OCI-LY1 (cell line): ENCODE measurements at regions not wholly inside any gene's neighbourhood (a gene's known extent, or its start where the extent isn't known, plus 50 kb on each side); places are given as distances from the start of the nearest gene placed in this dataset.

ENCODE experiments used
- H2AFZ ChIP-seq: fragments of 200-600 bp; sonication (generic), shearing (Covaris generic); 2 replicates; pipeline ENCODE4 v1.6.0; 2014; ENCODE audit warnings: antibody characterized with exemption, mild to moderate bottlenecking, low read length
- H3F3A ChIP-seq: fragments of 200-600 bp; sonication (generic), shearing (Covaris generic); 2 replicates; pipeline ENCODE4 v1.6.0; 2014; ENCODE audit warnings: mild to moderate bottlenecking, antibody characterized with exemption, low read length, moderate library complexity; ENCODE audit not compliant: insufficient read depth
- H3K27ac ChIP-seq: fragments of 200-600 bp; sonication (generic); 2 replicates; pipeline ENCODE4 v1.5.1; 2014; ENCODE audit warnings: low read length, mixed run types, mild to moderate bottlenecking, low read depth; ENCODE audit not compliant: poor library complexity, severe bottlenecking
- H3K27me3 ChIP-seq: fragments of 200-600 bp; sonication (generic); 2 replicates; pipeline ENCODE4 v1.6.0; 2014; ENCODE audit warnings: antibody characterized with exemption, mild to moderate bottlenecking, low read length, moderate library complexity; ENCODE audit not compliant: insufficient read depth
- H3K36me3 ChIP-seq: fragments of 200-600 bp; sonication (generic); 2 replicates; pipeline ENCODE4 v1.6.1; 2014; ENCODE audit warnings: mild to moderate bottlenecking, antibody characterized with exemption, low read length, moderate library complexity, mixed read lengths; ENCODE audit not compliant: insufficient read depth
- H3K4me1 ChIP-seq: fragments of 200-600 bp; sonication (generic); 2 replicates; pipeline ENCODE4 v1.5.1; 2014; ENCODE audit warnings: mild to moderate bottlenecking, low read length, moderate library complexity; ENCODE audit not compliant: insufficient read depth, severe bottlenecking
- H3K4me2 ChIP-seq: fragments of 200-600 bp; sonication (generic), shearing (Covaris generic); 2 replicates; pipeline ENCODE4 v1.6.1; 2014; ENCODE audit warnings: low read length
- H3K4me3 ChIP-seq: fragments of 200-600 bp; sonication (generic); 2 replicates; pipeline ENCODE4 v1.5.1; 2014; ENCODE audit warnings: low read length, low read depth, mild to moderate bottlenecking, mixed read lengths; ENCODE audit not compliant: poor library complexity, severe bottlenecking
- H3K79me2 ChIP-seq: fragments of 200-600 bp; shearing (Covaris generic); 2 replicates; pipeline ENCODE4 v1.6.1; 2016; ENCODE audit warnings: mixed run types, low read length, mixed read lengths; ENCODE audit not compliant: insufficient read depth
- H3K9ac ChIP-seq: fragments of 200-600 bp; sonication (generic), shearing (Covaris generic); 2 replicates; pipeline ENCODE4 v1.6.1; 2014; ENCODE audit warnings: mild to moderate bottlenecking, low read length, mixed read lengths
- H3K9me2 ChIP-seq: fragments of 200-600 bp; sonication (generic), shearing (Covaris generic); 2 replicates; pipeline ENCODE4 v1.6.1; 2014; ENCODE audit warnings: low read depth, mild to moderate bottlenecking, low read length, mixed read lengths
- H3K9me3 ChIP-seq: fragments of 200-600 bp; shearing (Covaris generic); 2 replicates; pipeline ENCODE4 v1.6.1; 2014; ENCODE audit warnings: low read length, mixed read lengths
- H4K20me1 ChIP-seq: fragments of 200-600 bp; sonication (generic), shearing (Covaris generic); 2 replicates; pipeline ENCODE4 v1.6.0; 2016; ENCODE audit warnings: mild to moderate bottlenecking, low read length; ENCODE audit not compliant: insufficient read depth
- EZH2 ChIP-seq: fragments of 200-600 bp; sonication (generic), shearing (Covaris generic); IDR thresholded peaks from 2 replicates; pipeline ENCODE4 v1.8.0; 2017; ENCODE audit warnings: borderline replicate concordance, mixed run types, mild to moderate bottlenecking, antibody characterized with exemption, low read length, moderate library complexity, mixed read lengths
- TF ChIP-seq, protein P1 (sequence below): fragments of 200-600 bp; sonication (generic), shearing (Covaris generic); IDR thresholded peaks from 2 replicates; pipeline ENCODE4 v1.5.1; 2017; ENCODE audit warnings: mild to moderate bottlenecking, antibody characterized with exemption, low read length, moderate library complexity, mixed read lengths

DNA sequence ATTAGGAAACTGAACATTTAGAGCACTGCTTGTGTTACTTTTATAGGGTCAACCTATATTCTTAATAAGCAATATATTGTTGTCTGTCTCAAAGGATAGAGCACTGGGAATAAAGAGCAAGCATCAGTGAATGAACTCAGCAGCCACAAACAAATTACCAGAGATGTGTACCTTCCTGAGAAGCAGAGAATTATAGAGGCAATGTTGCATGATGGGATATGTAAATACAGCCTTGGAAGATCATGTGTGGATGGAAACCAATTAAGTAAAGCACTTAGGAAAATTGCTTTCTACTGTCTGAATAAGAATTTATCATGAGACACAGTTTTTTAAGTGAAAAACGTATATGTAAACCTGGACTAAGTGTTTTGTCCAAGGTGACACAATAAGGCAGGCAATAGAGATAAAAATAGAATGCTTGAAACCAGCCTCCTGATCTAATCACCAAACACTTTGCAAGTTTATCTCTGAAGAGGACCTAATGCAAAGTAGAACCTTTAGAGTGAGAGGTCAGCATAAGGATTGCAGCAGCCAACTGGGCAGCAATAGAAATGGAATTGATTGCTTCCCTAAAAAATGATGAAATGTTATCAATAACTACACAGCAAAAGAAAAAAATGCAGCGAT is 848.0 kb downstream of the TUSC7 start:
- TF ChIP-seq, protein P1, sequence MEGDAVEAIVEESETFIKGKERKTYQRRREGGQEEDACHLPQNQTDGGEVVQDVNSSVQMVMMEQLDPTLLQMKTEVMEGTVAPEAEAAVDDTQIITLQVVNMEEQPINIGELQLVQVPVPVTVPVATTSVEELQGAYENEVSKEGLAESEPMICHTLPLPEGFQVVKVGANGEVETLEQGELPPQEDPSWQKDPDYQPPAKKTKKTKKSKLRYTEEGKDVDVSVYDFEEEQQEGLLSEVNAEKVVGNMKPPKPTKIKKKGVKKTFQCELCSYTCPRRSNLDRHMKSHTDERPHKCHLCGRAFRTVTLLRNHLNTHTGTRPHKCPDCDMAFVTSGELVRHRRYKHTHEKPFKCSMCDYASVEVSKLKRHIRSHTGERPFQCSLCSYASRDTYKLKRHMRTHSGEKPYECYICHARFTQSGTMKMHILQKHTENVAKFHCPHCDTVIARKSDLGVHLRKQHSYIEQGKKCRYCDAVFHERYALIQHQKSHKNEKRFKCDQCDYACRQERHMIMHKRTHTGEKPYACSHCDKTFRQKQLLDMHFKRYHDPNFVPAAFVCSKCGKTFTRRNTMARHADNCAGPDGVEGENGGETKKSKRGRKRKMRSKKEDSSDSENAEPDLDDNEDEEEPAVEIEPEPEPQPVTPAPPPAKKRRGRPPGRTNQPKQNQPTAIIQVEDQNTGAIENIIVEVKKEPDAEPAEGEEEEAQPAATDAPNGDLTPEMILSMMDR: no peak
- TF ChIP-seq EZH2: no peak

DNA sequence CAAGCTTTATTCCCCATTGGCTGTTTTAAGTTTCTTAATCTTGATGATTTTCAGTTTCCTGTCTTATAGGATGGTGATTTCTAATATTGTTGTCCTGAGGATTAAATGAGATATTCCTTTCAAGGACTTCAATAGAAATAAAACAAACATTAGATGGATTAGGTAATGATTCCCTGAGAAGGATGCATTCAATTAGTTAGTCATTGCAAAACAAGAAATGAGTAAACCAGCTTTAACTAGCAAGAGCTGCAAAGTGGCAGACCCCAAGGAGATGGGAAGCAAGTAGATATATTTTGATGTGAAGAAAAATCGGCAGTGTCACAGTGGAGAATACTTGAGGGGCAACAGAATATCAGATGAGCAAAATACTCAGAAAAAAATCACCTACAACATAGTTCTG is 849.1 kb downstream of the TUSC7 start:
- H4K20me1 ChIP-seq: no peaks in the 10 kb centered on the region
- H3K27me3 ChIP-seq: no peaks in the 10 kb centered on the region
- H3K27ac ChIP-seq: no peak overlapping the region
- no peak for TF ChIP-seq EZH2
- TF ChIP-seq, protein P1: no peak
- H3K9ac ChIP-seq: no peak overlapping the region
- no peaks in the 10 kb centered on the region for H3K4me1 ChIP-seq
- no peaks in the 10 kb centered on the region for H3K79me2 ChIP-seq
- no peaks in the 10 kb centered on the region for H3F3A ChIP-seq
- H3K4me3 ChIP-seq: no peak overlapping the region
- no peak overlapping the region for H3K4me2 ChIP-seq
- no peaks in the 10 kb centered on the region for H3K9me3 ChIP-seq
- H2AFZ ChIP-seq: no peak overlapping the region
- H3K9me2 ChIP-seq: no peaks in the 10 kb centered on the region
- no peaks in the 10 kb centered on the region for H3K36me3 ChIP-seq

More for the DNA sequence above, 848.0 kb downstream of the TUSC7 start:
- Histone ChIP-seq H3K9ac (no peak overlapping the region), H3K36me3 (no peaks in the 10 kb centered on the region), H3K9me3 (no peaks in the 10 kb centered on the region), H3K79me2 (no peaks in the 10 kb centered on the region), H4K20me1 (no peaks in the 10 kb centered on the region), H3F3A (no peaks in the 10 kb centered on the region), H2AFZ (no peak overlapping the region), H3K4me1 (no peaks in the 10 kb centered on the region), H3K9me2 (no peaks in the 10 kb centered on the region), H3K27me3 (no peaks in the 10 kb centered on the region), H3K4me3 (no peak overlapping the region), H3K27ac (no peak overlapping the region), H3K4me2 (no peak overlapping the region)

DNA sequence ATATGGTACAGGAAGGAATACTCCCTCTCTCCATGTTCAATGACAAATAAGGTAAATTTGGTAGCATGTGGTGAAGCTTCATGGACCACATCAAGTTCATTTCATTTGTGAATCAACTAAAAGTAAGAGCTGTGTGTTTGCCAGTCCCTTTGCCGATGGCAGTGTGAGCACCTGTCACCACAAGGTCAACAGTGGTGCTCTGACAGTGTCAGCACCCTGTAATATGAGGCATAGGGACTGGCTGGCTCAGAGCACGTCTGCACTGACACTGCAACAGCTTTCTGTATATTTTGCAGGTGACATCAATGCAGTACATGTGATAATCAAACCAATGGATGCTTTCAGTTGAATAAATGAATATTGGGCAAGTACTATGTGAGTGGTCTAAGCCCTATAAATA is 852.4 kb downstream of the TUSC7 start:
- Histone ChIP-seq H3K79me2 (no peaks in the 10 kb centered on the region), H3K27me3 (no peaks in the 10 kb centered on the region), H3K9me3 (no peaks in the 10 kb centered on the region), H3K4me3 (no peak overlapping the region), H3K4me1 (no peaks in the 10 kb centered on the region), H2AFZ (no peak overlapping the region), H3K36me3 (no peaks in the 10 kb centered on the region), H3K9ac (no peak overlapping the region), H3K9me2 (no peaks in the 10 kb centered on the region), H3K4me2 (no peak overlapping the region), H3F3A (no peaks in the 10 kb centered on the region), H4K20me1 (no peaks in the 10 kb centered on the region), H3K27ac (no peak overlapping the region)
- TF ChIP-seq, protein P1: no peak
- no peak for TF ChIP-seq EZH2
